Pancreas (tissue), 10 donors: ENCODE measurements at regions not wholly inside any gene's neighbourhood (a gene's known extent, or its start where the extent isn't known, plus 50 kb on each side); places are given as distances from the start of the nearest gene placed in this dataset.

Experiments
- ATAC-seq, 4 donors: fragments of 200-7000 bp; cut with Tn5 transposase; one replicate each; pipeline versions ENCODE4 v1.8.0 to v1.9.1; 2020; ENCODE audit warnings: mild to moderate bottlenecking in 4 of 4, moderate library complexity in 4 of 4
- DNase-seq, 6 donors: peaks; one replicate each; pipeline ENCODE4 v3.0.0-alpha.2; 2020
- FAIRE-seq: peaks from 2 replicates; lab custom pipeline; 2012; peaks lifted over from hg19 to GRCh38; lab: Jason Lieb, UNC
- H3K27ac ChIP-seq, 4 donors: fragments of 200-600 bp; sonication (generic); 1 replicate in 3 of 4; 2 replicates in 1 of 4; pipeline versions ENCODE4 v1.5.0 to v1.8.0; 2020
- H3K27me3 ChIP-seq, 4 donors: fragments of 200-600 bp; one replicate each; pipeline ENCODE4 v1.8.0; 2021
- H3K36me3 ChIP-seq, 3 donors: fragments of 200-600 bp; sonication (generic) in 1 of 3; one replicate each; pipeline versions ENCODE4 v1.5.0 to v1.8.0; 2020 to 2021
- H3K4me1 ChIP-seq, 3 donors: fragments of 200-600 bp; one replicate each; pipeline ENCODE4 v1.8.0; 2021
- H3K4me3 ChIP-seq, 4 donors: fragments of 200-600 bp; sonication (generic) in 2 of 4; one replicate each; pipeline versions ENCODE4 v1.5.0 to v1.8.0; 2020 to 2021
- H3K9me3 ChIP-seq, 4 donors: fragments of 200-600 bp; one replicate each; pipeline ENCODE4 v1.8.0; 2021
- WGBS, 2 donors: extraction: QIAGEN DNeasy Blood & Tissue Kit; methylation state at CpG; one replicate each; pipeline ENCODE4 v1.1.7; 2013; 5-methylcytosine and 5-hydroxymethylcytosine counted together
- intact Hi-C, 3 donors: fragments of 100-400 bp; cut with DNase I; formaldehyde crosslinking; loops; one replicate each; pipeline versions ENCODE4 v1.11.1 to v1.14.2; 2022
- TF ChIP-seq, protein P1 (sequence below), 4 donors: fragments of 200-600 bp; sonication (generic) in 3 of 4; IDR thresholded peaks; one replicate each; pipeline versions ENCODE4 v1.5.0 to v1.8.0; 2021; ENCODE audit warnings: antibody characterized with exemption in 4 of 4
- donor health status: healthy with polysubstance abuse.
- donor health status: DM: no; HTN: no; CAD: no; lungs with moderate emphysema.
- donor health status: DM: no; HTN: no; CAD: no.
- donor health status: control.
- donor health status: control.
- donor health status: Bipolar disorder and iron deficiency.
- donor health status: DM: yes; HTN: yes; CAD: no.
- donor health status: DM: no; HTN: no; CAD: no.
- donor health status: DM: no; HTN: no; CAD: no.
- donor health status: DM: yes; HTN: yes; CAD: no.

DNA sequence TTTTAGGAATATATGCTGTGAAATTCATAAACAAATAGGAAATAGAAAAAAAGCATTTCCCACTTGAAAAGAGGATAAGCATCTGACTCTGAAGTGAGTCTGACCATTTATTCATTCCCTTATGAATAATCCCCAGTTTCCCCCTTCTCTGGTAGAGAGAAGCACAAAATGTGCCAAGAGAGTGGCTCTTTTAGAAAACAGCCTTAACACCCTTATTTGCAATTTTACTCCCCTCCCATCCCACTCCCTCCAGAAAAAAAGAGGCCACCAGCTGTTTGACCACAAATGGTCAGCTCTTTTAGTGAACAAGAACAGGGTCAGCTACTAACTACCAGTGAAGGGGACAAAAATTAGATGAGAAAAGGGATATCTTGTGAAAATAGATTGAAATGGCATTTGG is 184.5 kb upstream of the ADAMTS9 start:
- Histone ChIP-seq H3K9me3 (no peaks in the 10 kb centered on the region), H3K4me3 (no peak overlapping the region), H3K36me3 (no peaks in the 10 kb centered on the region), H3K4me1 (no peaks in the 10 kb centered on the region), H3K27me3 (no peaks in the 10 kb centered on the region), H3K27ac (no peak overlapping the region)
- TF ChIP-seq, protein P1, sequence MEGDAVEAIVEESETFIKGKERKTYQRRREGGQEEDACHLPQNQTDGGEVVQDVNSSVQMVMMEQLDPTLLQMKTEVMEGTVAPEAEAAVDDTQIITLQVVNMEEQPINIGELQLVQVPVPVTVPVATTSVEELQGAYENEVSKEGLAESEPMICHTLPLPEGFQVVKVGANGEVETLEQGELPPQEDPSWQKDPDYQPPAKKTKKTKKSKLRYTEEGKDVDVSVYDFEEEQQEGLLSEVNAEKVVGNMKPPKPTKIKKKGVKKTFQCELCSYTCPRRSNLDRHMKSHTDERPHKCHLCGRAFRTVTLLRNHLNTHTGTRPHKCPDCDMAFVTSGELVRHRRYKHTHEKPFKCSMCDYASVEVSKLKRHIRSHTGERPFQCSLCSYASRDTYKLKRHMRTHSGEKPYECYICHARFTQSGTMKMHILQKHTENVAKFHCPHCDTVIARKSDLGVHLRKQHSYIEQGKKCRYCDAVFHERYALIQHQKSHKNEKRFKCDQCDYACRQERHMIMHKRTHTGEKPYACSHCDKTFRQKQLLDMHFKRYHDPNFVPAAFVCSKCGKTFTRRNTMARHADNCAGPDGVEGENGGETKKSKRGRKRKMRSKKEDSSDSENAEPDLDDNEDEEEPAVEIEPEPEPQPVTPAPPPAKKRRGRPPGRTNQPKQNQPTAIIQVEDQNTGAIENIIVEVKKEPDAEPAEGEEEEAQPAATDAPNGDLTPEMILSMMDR (IDR thresholded peaks at IDR 0.05), result no peak
- no peak for FAIRE-seq
- no peak for DNase-seq
- intact Hi-C loops, result no loop called here
- ATAC-seq, result no peak

DNA sequence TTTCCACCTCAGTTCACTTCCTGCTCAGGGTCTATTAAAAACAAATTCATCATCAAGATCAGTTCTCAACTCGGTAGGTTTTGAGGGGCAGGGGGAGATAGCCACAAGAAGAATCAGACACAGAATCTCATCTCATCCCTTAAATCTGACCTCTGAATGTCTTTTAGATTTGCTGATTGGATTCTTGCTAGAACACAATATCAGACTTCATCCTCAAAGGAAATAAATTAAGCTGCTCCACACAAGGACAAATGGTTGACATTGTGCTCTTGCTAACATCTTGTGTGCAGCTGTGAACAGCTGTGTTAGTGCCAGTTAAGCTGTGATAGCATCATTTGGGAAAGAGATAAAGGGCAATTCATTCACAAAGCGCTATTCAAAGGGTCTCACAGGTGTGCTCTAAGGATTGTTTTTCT is 184.0 kb upstream of the ADAMTS9 start:
- whole genome bisulfite sequencing, 2 donors, result 53 to 57% methylated on average over 2 of the region's 2 CpGs
- FAIRE-seq, result no peak
- TF ChIP-seq, protein P1 (IDR thresholded peaks at IDR 0.05), result no peak
- H3K36me3 ChIP-seq, result no peaks in the 10 kb centered on the region
- ATAC-seq, result no peak
- no peaks in the 10 kb centered on the region for H3K9me3 ChIP-seq
- intact Hi-C loops, result no loop called here
- no peak for DNase-seq
- H3K27me3 ChIP-seq, result no peaks in the 10 kb centered on the region
- H3K4me3 ChIP-seq, result no peak overlapping the region
- no peaks in the 10 kb centered on the region for H3K4me1 ChIP-seq
- no peak overlapping the region for H3K27ac ChIP-seq

DNA sequence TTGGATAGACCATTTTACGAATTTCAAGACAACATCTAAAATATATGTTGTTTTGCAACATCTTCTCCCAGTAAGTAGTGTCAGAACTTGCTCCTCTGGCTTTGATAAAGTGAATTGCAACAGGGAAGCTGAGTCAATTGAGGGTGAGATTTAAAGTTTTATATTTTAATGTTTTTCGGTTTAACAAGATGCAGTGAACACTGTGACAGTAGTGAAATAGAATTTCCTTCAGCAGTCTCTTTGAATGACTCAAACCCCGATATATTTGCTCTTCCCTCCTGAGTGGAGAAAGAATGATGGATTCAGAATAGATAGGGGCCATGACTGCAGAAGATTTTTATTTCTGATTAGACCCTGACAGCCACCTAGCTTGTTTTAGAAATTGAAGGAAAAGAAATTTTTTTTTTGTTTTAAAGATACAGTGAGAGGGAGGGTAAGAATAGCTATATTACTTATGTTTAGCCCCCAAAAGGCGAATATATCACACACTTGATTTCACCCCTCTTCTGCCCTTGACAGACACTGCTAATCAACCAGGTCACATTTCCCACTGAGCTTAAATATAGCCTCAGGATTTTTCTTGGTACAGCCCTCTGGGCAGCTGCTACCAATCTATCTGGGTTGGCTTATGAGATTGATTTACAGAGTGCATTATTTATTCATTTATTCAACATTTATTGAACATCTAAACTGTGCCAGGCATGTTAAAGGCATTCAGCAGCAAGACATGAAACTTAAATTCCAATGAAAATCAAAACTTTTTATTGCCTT is 183.3 kb upstream of the ADAMTS9 start:
- intact Hi-C loops, result no loop called here
- Histone ChIP-seq H3K9me3 (no peaks in the 10 kb centered on the region), H3K27me3 (no peaks in the 10 kb centered on the region), H3K4me1 (no peaks in the 10 kb centered on the region), H3K4me3 (no peak overlapping the region), H3K36me3 (no peaks in the 10 kb centered on the region), H3K27ac (no peak overlapping the region)
- DNase-seq, result no peak
- TF ChIP-seq, protein P1 (IDR thresholded peaks at IDR 0.05), result no peak
- WGBS, 2 donors, result 71 to 77% methylated on average over 4 of the region's 4 CpGs
- no peak for ATAC-seq
- FAIRE-seq, result no peak

DNA sequence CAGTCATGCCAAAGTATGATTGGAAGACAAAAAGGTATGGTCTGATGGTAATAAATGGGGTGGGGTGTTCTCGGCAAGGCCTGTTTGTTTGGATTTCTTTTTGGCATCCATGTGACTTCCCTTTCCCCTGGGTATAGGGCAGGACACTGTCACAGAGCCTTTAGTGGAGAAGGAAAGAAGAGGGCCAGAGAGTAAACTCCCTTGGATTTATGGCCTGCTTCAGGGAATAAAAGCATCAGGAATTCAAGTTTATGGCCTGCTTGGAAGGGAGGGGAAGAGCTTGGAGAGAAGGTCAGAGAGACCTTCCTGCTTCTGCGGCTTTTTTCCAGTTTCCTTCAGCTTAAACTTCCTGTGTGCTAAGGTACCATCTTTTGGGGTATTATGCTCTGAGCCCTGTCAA is 179.4 kb upstream of the ADAMTS9 start:
- DNase-seq (no peak), ATAC-seq (no peak), FAIRE-seq (no peak)
- intact Hi-C loops, result no loop called here
- 85 to 90% methylated on average over 2 of the region's 2 CpGs for WGBS, 2 donors
- Histone ChIP-seq H3K36me3 (no peaks in the 10 kb centered on the region), H3K4me3 (no peak overlapping the region), H3K27ac (no peak overlapping the region), H3K9me3 (no peaks in the 10 kb centered on the region), H3K27me3 (no peaks in the 10 kb centered on the region), H3K4me1 (no peaks in the 10 kb centered on the region)
- TF ChIP-seq, protein P1 (IDR thresholded peaks at IDR 0.05), result no peak

DNA sequence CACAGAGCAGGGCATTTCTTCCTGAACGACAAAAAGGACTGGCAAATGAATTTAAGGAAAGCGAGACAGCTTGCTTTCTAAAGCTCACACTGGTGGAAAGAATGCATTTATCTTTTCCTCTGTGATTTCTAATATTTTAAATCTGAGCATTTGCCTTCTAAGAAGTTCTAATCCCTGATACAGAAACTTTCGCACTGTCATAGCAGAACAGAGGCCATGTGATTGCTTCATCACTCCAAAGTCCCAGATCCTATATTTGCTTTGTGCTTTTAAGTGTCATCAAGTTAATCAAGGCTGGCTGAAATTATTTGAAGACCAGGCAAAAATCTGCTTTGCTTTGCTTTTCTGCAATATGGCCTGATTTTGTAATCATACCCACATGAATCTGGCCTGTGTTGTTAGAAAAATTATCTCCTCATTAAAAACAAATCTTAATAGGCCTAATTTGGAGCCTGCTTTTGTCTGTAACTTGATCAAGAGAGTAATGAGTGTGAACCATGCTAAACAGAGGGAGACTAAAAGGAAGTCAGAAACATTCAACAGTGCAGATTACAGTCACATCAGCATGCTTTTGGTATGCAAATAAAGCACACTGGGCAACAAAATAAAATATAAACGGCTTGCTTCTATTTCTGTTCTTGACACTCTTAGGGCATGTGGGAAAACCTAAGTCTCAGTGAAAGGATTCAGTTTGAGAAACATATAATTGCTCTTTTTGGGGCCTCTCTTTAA is 178.2 kb upstream of the ADAMTS9 start:
- no peaks in the 10 kb centered on the region for H3K9me3 ChIP-seq
- no peak overlapping the region for H3K4me3 ChIP-seq
- no peak for DNase-seq
- WGBS, 2 donors, result 81% methylated on average over 4 of the region's 4 CpGs
- no peak overlapping the region for H3K27ac ChIP-seq
- TF ChIP-seq, protein P1 (IDR thresholded peaks at IDR 0.05), result no peak
- ATAC-seq, result no peak
- no peaks in the 10 kb centered on the region for H3K27me3 ChIP-seq
- no peaks in the 10 kb centered on the region for H3K36me3 ChIP-seq
- intact Hi-C loops, result no loop called here
- H3K4me1 ChIP-seq, result no peaks in the 10 kb centered on the region
- no peak for FAIRE-seq
